ENCODE measurements at regions not wholly inside any gene's neighbourhood (a gene's known extent, or its start where the extent isn't known, plus 50 kb on each side); places are given as distances from the start of the nearest gene placed in this dataset.
"Not testable (repeated sequence)": the region's sequence is repeated elsewhere in the genome, so short reads cannot be mapped to it uniquely, and the experiment has no call there.

GRCh38 chr3:34504775-34505174 lies 706.3 kb downstream of the PDCD6IP start:
- no peak for DNase-seq (ENCODE audit: low spot score)

GRCh38 chr3:34508732-34509131 lies 710.3 kb downstream of the PDCD6IP start:
- DNase-seq (ENCODE audit: low spot score): no peak

- no peak for DNase-seq (ENCODE audit: low spot score)
Observed at GRCh38 chr3:34511891-34512290, 713.5 kb downstream of the PDCD6IP start.

GRCh38 chr3:34519008-34519407 lies 720.6 kb downstream of the PDCD6IP start:
- not testable (repeated sequence) for DNase-seq (ENCODE audit: low spot score)

GRCh38 chr3:34531156-34531555 lies 732.7 kb downstream of the PDCD6IP start:
- DNase-seq (ENCODE audit: low spot score): no peak

GRCh38 chr3:34533451-34533850 lies 735.0 kb downstream of the PDCD6IP start:
- DNase-seq (ENCODE audit: low spot score): no peak

GRCh38 chr3:34534013-34534412 lies 735.6 kb downstream of the PDCD6IP start:
- DNase-seq (ENCODE audit: low spot score): no peak

- no peak for DNase-seq (ENCODE audit: low spot score)
Observed at GRCh38 chr3:34544136-34544535, 745.7 kb downstream of the PDCD6IP start.

- no peak for DNase-seq (ENCODE audit: low spot score)
Observed at GRCh38 chr3:34547297-34547920, 749.0 kb downstream of the PDCD6IP start.

- no peak for DNase-seq (ENCODE audit: low spot score)
Observed at GRCh38 chr3:34567266-34567665, 768.8 kb downstream of the PDCD6IP start.

- no peak for DNase-seq (ENCODE audit: low spot score)
Observed at GRCh38 chr3:34568766-34569165, 770.3 kb downstream of the PDCD6IP start.

GRCh38 chr3:34569437-34569836 lies 771.0 kb downstream of the PDCD6IP start:
- no peak for DNase-seq (ENCODE audit: low spot score)

- DNase-seq (ENCODE audit: low spot score): no peak
Observed at GRCh38 chr3:34570916-34571705, 772.7 kb downstream of the PDCD6IP start.

GRCh38 chr3:34571714-34572113 lies 773.3 kb downstream of the PDCD6IP start:
- no peak for DNase-seq (ENCODE audit: low spot score)

GRCh38 chr3:34575776-34576175 lies 777.3 kb downstream of the PDCD6IP start:
- DNase-seq (ENCODE audit: low spot score): no peak

- DNase-seq (ENCODE audit: low spot score): no peak
Observed at GRCh38 chr3:34582055-34582454, 783.6 kb downstream of the PDCD6IP start.

GRCh38 chr3:34583451-34583850 lies 785.0 kb downstream of the PDCD6IP start:
- DNase-seq (ENCODE audit: low spot score): no peak

- no peak for DNase-seq (ENCODE audit: low spot score)
Observed at GRCh38 chr3:34584971-34585370, 786.5 kb downstream of the PDCD6IP start.

GRCh38 chr3:34599595-34599994 lies 801.2 kb downstream of the PDCD6IP start:
- no peak for DNase-seq (ENCODE audit: low spot score)

GRCh38 chr3:34619990-34620389 lies 821.6 kb downstream of the PDCD6IP start:
- DNase-seq (ENCODE audit: low spot score): no peak

GRCh38 chr3:34626699-34627098 lies 828.3 kb downstream of the PDCD6IP start:
- DNase-seq (ENCODE audit: low spot score): no peak

- DNase-seq (ENCODE audit: low spot score): no peak
Observed at GRCh38 chr3:34634939-34635338, 836.5 kb downstream of the PDCD6IP start.

GRCh38 chr3:34635352-34635850 lies 837.0 kb downstream of the PDCD6IP start:
- no peak for DNase-seq (ENCODE audit: low spot score)
